Nephron (organoid): ENCODE measurements at regions not wholly inside any gene's neighbourhood (a gene's known extent, or its start where the extent isn't known, plus 50 kb on each side); places are given as distances from the start of the nearest gene placed in this dataset.

ENCODE experiments used
- H3K27ac Mint-ChIP-seq, 3 experiments: 2 replicates each; pipeline ENCODE4 v1.8.0; 2020; ENCODE audit warnings: mixed read lengths in 3 of 3, mild to moderate bottlenecking in 2 of 3, moderate library complexity in 1 of 3
- H3K27me3 Mint-ChIP-seq: 2 replicates; pipeline ENCODE4 v1.8.0; 2021; ENCODE audit warnings: low read depth, mild to moderate bottlenecking, moderate library complexity, mixed read lengths
- H3K36me3 Mint-ChIP-seq: 2 replicates; pipeline ENCODE4 v1.8.0; 2020; ENCODE audit warnings: low read depth, mixed read lengths
- H3K4me1 Mint-ChIP-seq: 2 replicates; pipeline ENCODE4 v1.8.0; 2020; ENCODE audit warnings: mixed read lengths
- H3K4me3 Mint-ChIP-seq, 3 experiments: 2 replicates each; pipeline ENCODE4 v1.8.0; 2020; ENCODE audit warnings: mild to moderate bottlenecking in 3 of 3, mixed read lengths in 3 of 3, moderate library complexity in 2 of 3
- H3K9me3 Mint-ChIP-seq: 2 replicates; pipeline ENCODE4 v1.8.0; 2020; ENCODE audit warnings: mixed read lengths
- TF ChIP-seq, protein P1 (sequence below), 3 experiments: fragments of 200-600 bp; sonication (generic); IDR thresholded peaks; one replicate each; pipeline ENCODE4 v1.5.0; 2021; ENCODE audit warnings: antibody characterized with exemption in 3 of 3; ENCODE audit not compliant: unreplicated experiment in 3 of 3

DNA sequence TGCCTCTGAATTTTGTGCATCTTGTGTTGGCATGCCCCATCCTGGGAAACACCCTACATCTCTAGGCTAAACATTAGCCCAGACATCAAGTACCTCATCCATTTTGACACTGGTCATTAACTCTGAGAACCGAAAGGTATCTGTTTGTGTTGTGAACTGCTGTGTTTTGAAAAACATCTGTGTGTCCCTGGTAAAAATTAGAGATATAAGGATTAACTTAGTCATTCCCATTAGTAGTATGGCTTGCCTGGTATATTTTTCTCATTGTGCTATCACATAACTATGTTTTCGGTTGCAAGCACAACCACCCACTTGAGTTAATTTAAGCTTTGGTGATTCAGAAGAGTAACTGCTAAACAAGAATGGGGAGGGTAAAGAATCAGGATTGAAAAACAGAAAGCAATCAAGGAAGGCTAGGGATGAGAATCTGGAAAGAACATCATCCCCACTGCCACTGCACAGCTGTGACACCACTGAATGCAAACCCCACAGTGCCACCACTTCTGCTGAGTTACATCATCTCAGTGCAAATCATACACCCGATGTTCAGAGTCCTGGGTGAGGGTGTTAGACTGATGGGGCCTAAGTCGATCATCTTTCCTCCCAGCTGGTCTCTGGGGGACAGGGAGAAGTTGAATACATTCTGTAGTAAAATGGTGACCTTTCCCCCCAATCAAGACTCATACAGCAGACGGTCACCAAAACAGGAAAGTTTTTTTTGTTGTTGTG is 234.0 kb downstream of the EPHA4 start:
- H3K9me3 Mint-ChIP-seq = no peaks in the 10 kb centered on the region
- H3K27me3 Mint-ChIP-seq = peaks cover 28% of the 10 kb centered on the region
- TF ChIP-seq, protein P1, sequence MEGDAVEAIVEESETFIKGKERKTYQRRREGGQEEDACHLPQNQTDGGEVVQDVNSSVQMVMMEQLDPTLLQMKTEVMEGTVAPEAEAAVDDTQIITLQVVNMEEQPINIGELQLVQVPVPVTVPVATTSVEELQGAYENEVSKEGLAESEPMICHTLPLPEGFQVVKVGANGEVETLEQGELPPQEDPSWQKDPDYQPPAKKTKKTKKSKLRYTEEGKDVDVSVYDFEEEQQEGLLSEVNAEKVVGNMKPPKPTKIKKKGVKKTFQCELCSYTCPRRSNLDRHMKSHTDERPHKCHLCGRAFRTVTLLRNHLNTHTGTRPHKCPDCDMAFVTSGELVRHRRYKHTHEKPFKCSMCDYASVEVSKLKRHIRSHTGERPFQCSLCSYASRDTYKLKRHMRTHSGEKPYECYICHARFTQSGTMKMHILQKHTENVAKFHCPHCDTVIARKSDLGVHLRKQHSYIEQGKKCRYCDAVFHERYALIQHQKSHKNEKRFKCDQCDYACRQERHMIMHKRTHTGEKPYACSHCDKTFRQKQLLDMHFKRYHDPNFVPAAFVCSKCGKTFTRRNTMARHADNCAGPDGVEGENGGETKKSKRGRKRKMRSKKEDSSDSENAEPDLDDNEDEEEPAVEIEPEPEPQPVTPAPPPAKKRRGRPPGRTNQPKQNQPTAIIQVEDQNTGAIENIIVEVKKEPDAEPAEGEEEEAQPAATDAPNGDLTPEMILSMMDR (IDR thresholded peaks at IDR 0.05; ENCODE audit: unreplicated experiment in 3 of 3) = no peak
- H3K36me3 Mint-ChIP-seq = no peaks in the 10 kb centered on the region
- peaks cover 10% of the 10 kb centered on the region for H3K4me1 Mint-ChIP-seq
- peak overlapping the region in 2 of 3 experiments; percentile 41 to 60 for H3K27ac Mint-ChIP-seq
- no peak overlapping the region for H3K4me3 Mint-ChIP-seq

GRCh38 chr2:221342388-221342787 is 229.7 kb downstream of the EPHA4 start:
- no peaks in the 10 kb centered on the region for H3K36me3 Mint-ChIP-seq
- TF ChIP-seq, protein P1 (IDR thresholded peaks at IDR 0.05; ENCODE audit: unreplicated experiment in 3 of 3) = no peak
- no peak overlapping the region for H3K27ac Mint-ChIP-seq
- no peaks in the 10 kb centered on the region for H3K4me1 Mint-ChIP-seq
- H3K9me3 Mint-ChIP-seq = no peaks in the 10 kb centered on the region
- H3K27me3 Mint-ChIP-seq = peaks cover 13% of the 10 kb centered on the region
- no peak overlapping the region for H3K4me3 Mint-ChIP-seq

- TF ChIP-seq, protein P1 (IDR thresholded peaks at IDR 0.05; ENCODE audit: unreplicated experiment in 3 of 3) = no peak
- H3K9me3 Mint-ChIP-seq = no peaks in the 10 kb centered on the region
- H3K36me3 Mint-ChIP-seq = no peaks in the 10 kb centered on the region
- no peak overlapping the region for H3K4me3 Mint-ChIP-seq
- H3K27ac Mint-ChIP-seq = no peak overlapping the region
- peaks cover 8% of the 10 kb centered on the region for H3K27me3 Mint-ChIP-seq
- no peaks in the 10 kb centered on the region for H3K4me1 Mint-ChIP-seq
Measured at GRCh38 chr2:221343524-221343923, 228.6 kb downstream of the EPHA4 start.

- H3K36me3 Mint-ChIP-seq = no peaks in the 10 kb centered on the region
- H3K4me1 Mint-ChIP-seq = peaks cover 2% of the 10 kb centered on the region
- no peaks in the 10 kb centered on the region for H3K27me3 Mint-ChIP-seq
- no peaks in the 10 kb centered on the region for H3K9me3 Mint-ChIP-seq
- no peak overlapping the region for H3K27ac Mint-ChIP-seq
- TF ChIP-seq, protein P1 (IDR thresholded peaks at IDR 0.05; ENCODE audit: unreplicated experiment in 3 of 3) = no peak
- H3K4me3 Mint-ChIP-seq = no peak overlapping the region
Measured at GRCh38 chr2:221345516-221345915, 226.6 kb downstream of the EPHA4 start.

GRCh38 chr2:221346411-221346810 is 225.7 kb downstream of the EPHA4 start:
- TF ChIP-seq, protein P1 (IDR thresholded peaks at IDR 0.05; ENCODE audit: unreplicated experiment in 3 of 3) = no peak
- Mint-ChIP-seq H3K36me3 (no peaks in the 10 kb centered on the region), H3K4me1 (peaks cover 8% of the 10 kb centered on the region), H3K27ac (no peak overlapping the region), H3K27me3 (no peaks in the 10 kb centered on the region), H3K9me3 (no peaks in the 10 kb centered on the region), H3K4me3 (no peak overlapping the region)

DNA sequence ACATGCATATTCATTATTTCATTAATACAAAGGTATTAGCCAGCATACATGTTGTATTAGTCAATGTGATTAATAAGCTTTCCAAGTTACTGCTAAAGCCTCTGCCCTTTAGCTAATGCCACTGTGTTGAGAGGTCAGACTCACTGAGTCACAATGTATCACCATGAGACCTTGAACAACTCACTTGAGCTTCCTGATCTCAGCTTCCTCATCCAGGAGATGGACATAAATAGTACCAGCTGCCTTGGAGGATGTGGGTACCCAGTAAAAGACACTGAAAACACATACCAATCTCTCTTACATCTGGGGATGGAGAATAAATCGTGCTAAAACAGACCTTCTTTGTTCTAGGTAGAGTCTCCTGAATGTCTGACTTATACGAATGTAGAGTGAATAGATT is 224.6 kb downstream of the EPHA4 start:
- Mint-ChIP-seq H3K9me3 (no peaks in the 10 kb centered on the region), H3K4me3 (no peak overlapping the region), H3K27me3 (no peaks in the 10 kb centered on the region), H3K36me3 (no peaks in the 10 kb centered on the region), H3K4me1 (peaks cover 12% of the 10 kb centered on the region), H3K27ac (no peak overlapping the region)
- TF ChIP-seq, protein P1 (IDR thresholded peaks at IDR 0.05; ENCODE audit: unreplicated experiment in 3 of 3) = no peak
